HG02759 (cell line): ENCODE measurements at regions not wholly inside any gene's neighbourhood (a gene's known extent, or its start where the extent isn't known, plus 50 kb on each side); places are given as distances from the start of the nearest gene placed in this dataset.

ENCODE experiments used
- ATAC-seq: cut with Tn5 transposase; IDR thresholded peaks from one replicate; pipeline ENCODE4 v1.9.1; 2021; ENCODE audit warnings: mild to moderate bottlenecking, moderate library complexity; ENCODE audit not compliant: unreplicated experiment

DNA sequence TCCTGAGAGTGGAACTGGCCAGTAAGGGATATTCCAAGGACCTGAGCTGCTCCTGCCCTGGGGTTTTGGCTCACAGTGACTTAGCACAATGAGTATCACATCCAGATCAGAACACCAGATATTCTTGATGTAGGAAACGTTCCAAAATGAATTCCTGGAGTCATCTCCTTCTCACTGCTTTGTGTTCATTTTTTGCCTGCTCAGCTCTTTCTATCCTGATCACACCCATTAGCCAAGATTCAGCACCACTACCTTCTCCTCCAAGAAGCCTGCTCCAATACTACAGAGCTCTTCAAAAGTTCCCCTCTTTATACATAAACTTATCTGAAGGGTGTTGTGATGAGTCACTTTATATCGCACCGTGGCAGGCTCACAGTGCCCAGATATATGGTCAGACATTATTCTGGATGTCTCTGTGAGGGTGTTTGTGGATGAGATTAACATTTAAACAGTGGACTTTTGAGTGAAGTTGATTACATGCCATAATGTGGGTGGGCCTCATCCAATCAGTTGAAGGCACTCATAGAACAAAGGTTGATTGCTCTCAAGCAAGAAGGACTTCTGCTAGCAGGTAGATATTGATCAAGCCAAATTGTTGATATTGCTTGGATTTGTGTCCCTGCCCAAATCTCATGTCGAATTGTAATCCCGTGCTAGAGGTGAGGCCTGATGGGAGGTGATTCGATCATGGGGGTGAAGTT is 1155.2 kb upstream of the AUTS2 start:
- no peak for ATAC-seq

DNA sequence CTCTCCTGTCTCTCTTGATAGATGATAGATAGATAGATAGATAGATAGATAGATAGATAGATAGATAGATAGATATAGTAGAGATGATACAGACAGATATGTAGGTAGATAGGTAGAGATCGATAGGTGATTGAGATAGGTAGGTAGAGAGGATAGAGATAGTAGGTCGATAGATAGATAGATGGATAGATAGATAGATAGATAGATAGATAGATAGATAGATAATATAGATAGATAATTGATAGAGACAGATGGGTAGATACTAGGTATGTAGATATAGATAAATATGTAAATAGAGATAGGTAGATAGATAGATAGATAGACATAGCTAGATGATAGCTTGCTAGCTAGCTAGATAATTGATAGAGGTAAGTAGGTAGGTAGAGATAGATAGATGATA is 1154.2 kb upstream of the AUTS2 start:
- no peak for ATAC-seq

DNA sequence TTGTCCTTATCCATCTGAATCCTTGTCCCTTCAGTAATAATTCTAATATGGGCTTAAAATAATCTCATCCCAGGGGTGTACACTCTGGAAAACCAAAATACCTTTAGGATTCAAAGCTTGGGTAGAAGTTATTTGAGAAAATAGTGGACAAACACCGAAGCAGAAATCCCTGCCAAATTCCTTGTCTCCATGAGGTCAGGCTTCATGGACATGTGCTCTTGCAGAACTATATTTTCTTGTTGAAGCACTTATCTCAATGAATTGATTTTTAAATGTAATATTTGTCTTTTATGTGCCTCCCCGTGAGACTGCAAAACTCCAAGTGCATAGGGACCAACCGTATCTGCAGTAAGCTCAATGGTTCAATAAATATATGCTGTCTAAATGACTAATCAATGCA is 1153.3 kb upstream of the AUTS2 start:
- ATAC-seq = no peak

DNA sequence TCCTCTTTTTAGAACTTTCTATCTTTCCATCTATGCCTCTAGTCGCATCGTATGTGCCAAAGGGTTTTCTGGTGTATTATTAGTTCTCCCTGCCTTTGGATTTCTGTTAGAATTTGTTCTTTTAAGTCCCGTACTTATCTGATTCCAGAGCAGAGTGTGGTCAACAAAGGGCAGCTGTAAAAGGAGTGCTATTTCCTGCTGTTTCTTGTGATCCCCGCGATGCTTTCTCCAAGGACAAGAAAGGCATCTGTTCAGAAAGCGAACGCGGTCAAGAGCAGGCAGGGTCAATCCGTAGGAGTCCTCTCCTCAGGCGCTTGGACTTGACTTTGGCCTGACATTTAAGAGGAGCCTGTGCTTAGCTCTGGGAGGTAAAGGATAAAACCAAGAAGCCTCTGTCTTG is 1152.1 kb upstream of the AUTS2 start:
- no peak for ATAC-seq

- ATAC-seq = no peak
Measured at GRCh38 chr7:68449099-68449498, 1149.2 kb upstream of the AUTS2 start.

DNA sequence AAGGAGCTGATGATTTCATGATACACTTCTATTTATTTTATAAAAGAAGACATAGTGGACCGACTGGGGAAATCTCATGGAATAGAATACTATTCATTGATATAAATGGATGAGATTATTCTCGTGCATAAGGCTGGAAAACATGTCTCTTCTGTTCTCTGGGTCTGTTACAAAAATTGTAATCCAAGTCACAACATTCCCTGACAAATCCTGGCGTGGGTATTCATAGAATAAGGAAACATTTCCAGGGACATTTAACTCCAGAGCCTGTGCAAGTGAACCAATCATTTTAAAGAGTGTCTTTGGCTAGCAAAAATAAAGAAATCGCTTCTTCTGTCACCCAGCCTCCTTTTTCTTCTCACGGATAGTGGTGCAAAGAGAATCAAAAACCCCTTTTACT is 1148.5 kb upstream of the AUTS2 start:
- ATAC-seq = no peak

DNA sequence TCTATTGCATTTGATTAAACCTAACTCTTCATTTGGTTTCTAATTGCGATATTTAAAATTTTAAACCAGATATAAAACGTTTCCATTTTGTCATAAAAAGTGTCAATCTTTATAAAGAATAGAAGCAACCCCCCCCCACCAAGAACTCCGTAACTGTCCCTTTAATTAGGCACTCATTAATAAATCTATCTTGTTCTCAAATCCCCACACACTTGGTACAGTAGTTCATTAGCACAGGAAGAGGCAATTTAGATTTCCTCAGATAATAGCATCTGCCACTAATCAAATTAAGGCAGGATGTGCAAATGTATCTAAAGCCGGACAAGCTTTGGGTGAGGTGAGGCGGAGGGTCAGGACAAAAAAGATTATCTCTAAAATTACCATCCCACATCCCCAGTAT is 1143.3 kb upstream of the AUTS2 start:
- ATAC-seq = no peak

DNA sequence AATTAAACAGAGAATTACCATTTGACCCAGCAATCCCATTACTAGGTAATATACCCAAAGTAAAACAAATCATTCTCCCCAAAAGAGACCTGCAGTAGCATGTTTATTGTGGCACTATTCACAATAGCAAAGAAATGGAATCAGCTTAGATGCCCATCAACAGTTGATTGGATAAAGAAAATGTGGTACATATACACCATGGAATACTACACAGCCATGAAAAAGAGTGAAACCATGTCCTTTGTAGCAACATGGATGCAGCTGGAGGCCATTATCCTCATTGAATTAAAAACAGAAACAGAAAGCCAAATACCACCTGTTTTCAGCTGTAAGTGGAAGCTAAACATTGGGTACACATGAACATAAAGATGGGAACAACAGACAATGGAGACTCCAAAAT is 1141.8 kb upstream of the AUTS2 start:
- no peak for ATAC-seq

- ATAC-seq = no peak
Measured at GRCh38 chr7:68457481-68457880, 1140.8 kb upstream of the AUTS2 start.

GRCh38 chr7:68458010-68458908 is 1140.0 kb upstream of the AUTS2 start:
- ATAC-seq = no peak

- no peak for ATAC-seq
Measured at GRCh38 chr7:68461430-68461829, 1136.8 kb upstream of the AUTS2 start.

DNA sequence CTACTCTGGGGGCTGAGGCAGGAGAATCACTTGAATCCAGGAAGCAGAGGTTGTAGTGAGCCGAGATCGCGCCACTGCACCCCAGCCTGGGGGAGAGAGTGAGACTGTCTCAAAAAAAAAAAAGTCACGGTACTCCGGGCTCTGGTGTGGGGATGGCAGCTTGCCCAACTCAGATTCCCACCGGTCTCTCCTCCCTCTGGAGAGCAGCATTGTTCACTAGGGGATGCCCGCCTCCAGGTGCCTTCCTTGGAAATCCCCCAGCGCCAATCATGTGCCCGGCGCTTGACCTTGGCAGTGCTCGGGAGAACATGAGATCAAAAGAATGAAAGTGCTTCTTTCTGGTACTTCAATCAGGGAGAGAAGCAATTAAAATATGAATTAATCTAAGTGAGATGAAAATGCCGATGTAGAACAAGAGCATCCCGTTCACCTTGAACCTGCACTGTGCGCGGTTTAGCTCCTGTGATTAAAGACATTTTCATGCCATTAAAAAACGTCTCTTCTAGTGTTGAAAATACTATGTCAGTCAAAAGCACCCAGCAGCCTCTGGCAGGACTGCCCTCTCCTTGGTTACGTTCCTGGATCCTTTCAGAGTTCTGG is 1127.3 kb upstream of the AUTS2 start:
- no peak for ATAC-seq

GRCh38 chr7:68472688-68473087 is 1125.6 kb upstream of the AUTS2 start:
- no peak for ATAC-seq

- ATAC-seq = no peak
Measured at GRCh38 chr7:68474661-68475216, 1123.5 kb upstream of the AUTS2 start.

GRCh38 chr7:68476966-68477365 is 1121.3 kb upstream of the AUTS2 start:
- ATAC-seq = no peak

DNA sequence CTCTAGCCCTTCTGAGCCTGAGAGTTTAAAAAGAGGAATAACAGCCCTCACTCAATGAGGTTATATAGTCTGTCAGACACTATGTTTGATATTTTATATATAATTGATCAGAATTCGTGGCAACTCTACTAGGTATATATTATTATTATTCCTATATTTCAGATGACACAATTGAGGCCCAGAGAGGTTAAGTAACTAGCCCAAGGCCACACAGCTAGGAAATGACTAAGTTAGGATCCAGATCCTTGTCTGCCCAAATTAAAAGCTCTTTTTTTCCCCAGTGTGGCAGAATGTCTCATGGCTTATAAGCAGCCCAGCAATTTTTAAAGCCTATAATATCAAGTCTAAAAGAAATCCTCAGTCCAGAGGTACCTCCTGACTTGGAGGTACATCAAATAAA is 1119.9 kb upstream of the AUTS2 start:
- ATAC-seq = no peak

- ATAC-seq = no peak
Measured at GRCh38 chr7:68482800-68483199, 1115.5 kb upstream of the AUTS2 start.

DNA sequence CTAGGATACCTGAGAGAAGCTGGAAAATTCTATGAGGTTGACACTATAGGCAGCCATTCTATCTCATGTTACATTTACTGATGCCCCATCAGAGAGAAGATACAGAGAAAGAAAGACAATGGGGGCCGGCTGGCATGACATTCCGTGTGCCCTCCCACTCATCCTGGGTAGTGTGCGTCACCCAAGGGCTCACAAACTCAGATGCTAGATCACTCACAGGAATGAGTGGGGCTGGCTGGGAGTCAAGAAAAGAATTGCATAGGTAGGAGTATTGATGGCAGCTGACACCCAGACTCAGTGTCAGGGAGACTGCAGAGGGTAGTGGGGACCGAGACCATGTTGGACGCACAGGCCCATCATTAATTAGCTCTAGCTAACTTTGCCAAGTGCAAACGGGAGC is 1113.5 kb upstream of the AUTS2 start:
- no peak for ATAC-seq

GRCh38 chr7:68485253-68485917 is 1112.9 kb upstream of the AUTS2 start:
- ATAC-seq = no peak

- no peak for ATAC-seq
Measured at GRCh38 chr7:68488341-68489060, 1109.8 kb upstream of the AUTS2 start.
